ENCODE measurements at regions not wholly inside any gene's neighbourhood (a gene's known extent, or its start where the extent isn't known, plus 50 kb on each side); places are given as distances from the start of the nearest gene placed in this dataset.

GRCh38 chr21:43320526-43320925, 106.4 kb downstream of the SIK1 start:
- TF ChIP-seq CTCF (IDR thresholded peaks at IDR 0.05; ENCODE audit: low read depth, low read length), result no peak
- no peak overlapping the region for H3K4me3 ChIP-seq (ENCODE audit: low read depth, low read length)

GRCh38 chr21:43318841-43319781, 107.8 kb downstream of the SIK1 start:
- TF ChIP-seq CTCF (IDR thresholded peaks at IDR 0.05; ENCODE audit: low read depth, low read length), result no peak
- H3K4me3 ChIP-seq (ENCODE audit: low read depth, low read length), result no peak overlapping the region

- no peak for TF ChIP-seq CTCF (IDR thresholded peaks at IDR 0.05; ENCODE audit: low read depth, low read length)
- H3K4me3 ChIP-seq (ENCODE audit: low read depth, low read length), result no peak overlapping the region
Measured at GRCh38 chr21:43318368-43318767, 108.6 kb downstream of the SIK1 start.

GRCh38 chr21:43317959-43318358, 109.0 kb downstream of the SIK1 start:
- H3K4me3 ChIP-seq (ENCODE audit: low read depth, low read length), result no peak overlapping the region
- TF ChIP-seq CTCF (IDR thresholded peaks at IDR 0.05; ENCODE audit: low read depth, low read length), result no peak

GRCh38 chr21:43317254-43317748, 109.6 kb downstream of the SIK1 start:
- no peak overlapping the region for H3K4me3 ChIP-seq (ENCODE audit: low read depth, low read length)
- no peak for TF ChIP-seq CTCF (IDR thresholded peaks at IDR 0.05; ENCODE audit: low read depth, low read length)

GRCh38 chr21:43316156-43316845, 110.6 kb downstream of the SIK1 start:
- no peak for TF ChIP-seq CTCF (IDR thresholded peaks at IDR 0.05; ENCODE audit: low read depth, low read length)
- no peak overlapping the region for H3K4me3 ChIP-seq (ENCODE audit: low read depth, low read length)

Measured in WI38 (cell line).